ENCODE measurements at regions not wholly inside any gene's neighbourhood (a gene's known extent, or its start where the extent isn't known, plus 50 kb on each side); places are given as distances from the start of the nearest gene placed in this dataset.

DNA sequence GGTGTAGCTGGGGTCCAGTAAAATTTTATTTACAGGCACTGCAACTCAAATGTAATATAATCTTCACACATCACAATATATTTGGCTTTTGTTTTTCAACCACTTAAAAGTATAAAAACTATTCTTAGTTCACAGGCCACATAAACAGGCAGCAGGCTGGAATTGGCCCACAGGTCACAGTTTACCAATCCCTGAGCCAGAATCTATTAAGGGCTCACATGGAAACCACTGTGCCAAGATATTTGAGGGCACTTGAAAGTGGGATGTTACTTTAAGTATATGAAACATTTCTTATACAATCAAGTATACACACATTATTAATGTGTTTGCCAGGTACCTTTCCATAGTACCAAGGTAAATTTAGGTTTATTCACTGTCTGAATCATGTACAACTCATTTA, 71.9 kb upstream of the PRDX6 start:
- no peak for DNase-seq

DNA sequence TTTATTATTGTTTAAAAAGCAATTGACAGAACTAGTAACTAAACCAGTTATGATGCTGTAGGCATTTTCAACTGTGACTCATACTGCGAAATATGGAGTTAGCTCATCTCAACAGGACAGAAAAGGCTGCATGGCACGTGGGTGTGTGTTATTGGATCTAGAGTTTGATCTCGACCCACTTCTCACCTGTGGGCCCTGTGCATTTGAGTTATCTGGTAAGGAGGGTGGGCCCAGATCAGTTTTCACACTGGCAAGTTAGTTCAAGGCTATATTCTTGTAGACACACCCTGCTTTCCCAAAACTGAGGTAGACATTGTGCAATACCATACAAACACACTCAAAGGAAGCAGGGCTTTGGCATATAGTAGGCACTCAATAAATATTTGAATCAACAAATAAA, 71.3 kb upstream of the PRDX6 start:
- no peak for DNase-seq

- no peak for DNase-seq
These were observed 70.3 kb upstream of the PRDX6 start for GRCh38 chr1:173406783-173407230.

DNA sequence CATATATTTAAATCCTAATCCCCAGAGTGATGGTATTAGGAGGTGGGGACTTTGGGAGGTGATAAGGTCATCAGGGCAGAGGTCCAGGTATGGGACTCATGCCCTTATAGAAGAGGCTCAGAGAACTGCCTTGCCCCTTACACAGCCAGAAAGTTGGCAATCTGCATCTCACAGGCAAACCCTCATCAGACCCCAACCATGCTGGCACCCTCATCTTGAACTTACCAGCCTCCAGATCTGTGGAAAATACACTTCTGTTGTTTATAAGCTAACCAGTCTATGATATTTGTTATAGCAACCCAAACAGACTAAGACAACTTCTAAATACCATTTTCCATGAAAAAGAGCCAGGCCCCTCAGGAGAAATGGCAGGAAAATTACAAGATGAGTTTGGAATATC, 69.3 kb upstream of the PRDX6 start:
- DNase-seq = no peak

DNA sequence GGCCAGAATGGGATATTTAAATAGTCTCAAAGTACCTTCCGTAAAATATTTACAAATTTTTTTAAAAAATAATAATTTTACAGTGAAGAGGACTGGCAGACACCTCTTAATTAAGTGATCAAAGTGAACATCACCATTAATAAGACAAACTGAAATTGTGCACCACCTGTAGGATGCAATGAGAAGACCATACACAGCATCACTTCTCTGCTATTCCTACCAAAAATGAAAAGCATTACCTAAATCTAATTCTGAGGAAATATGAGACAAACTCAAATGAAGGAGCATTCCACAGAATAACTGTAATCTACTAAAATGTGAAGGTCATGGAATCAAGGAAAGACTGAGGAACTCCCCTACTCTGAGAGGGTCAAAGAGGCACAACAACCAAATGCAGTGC, 68.2 kb upstream of the PRDX6 start:
- no peak for DNase-seq

DNA sequence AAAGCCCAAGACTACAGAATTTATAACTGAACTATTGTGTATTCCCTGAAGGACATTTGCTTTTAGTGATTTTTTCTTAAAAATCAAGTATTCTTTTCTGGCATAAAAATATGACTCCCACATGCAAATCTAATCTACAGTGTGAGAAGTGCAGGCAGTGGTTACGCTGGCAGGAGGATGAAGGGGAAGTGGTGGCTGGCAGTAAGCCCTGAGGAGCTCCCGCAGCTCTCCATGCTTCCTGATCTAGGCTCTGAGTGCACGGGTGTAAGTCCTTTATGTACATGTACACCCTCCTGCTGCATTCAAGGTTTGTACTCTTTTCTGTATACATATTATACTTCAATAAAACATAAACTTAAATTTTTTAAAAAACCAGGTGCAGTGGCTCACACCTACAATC, 67.5 kb upstream of the PRDX6 start:
- DNase-seq = no peak

- DNase-seq = no peak
These were observed 66.9 kb upstream of the PRDX6 start for GRCh38 chr1:173410133-173410793.

- no peak for DNase-seq
These were observed 66.3 kb upstream of the PRDX6 start for GRCh38 chr1:173410794-173411236.

DNA sequence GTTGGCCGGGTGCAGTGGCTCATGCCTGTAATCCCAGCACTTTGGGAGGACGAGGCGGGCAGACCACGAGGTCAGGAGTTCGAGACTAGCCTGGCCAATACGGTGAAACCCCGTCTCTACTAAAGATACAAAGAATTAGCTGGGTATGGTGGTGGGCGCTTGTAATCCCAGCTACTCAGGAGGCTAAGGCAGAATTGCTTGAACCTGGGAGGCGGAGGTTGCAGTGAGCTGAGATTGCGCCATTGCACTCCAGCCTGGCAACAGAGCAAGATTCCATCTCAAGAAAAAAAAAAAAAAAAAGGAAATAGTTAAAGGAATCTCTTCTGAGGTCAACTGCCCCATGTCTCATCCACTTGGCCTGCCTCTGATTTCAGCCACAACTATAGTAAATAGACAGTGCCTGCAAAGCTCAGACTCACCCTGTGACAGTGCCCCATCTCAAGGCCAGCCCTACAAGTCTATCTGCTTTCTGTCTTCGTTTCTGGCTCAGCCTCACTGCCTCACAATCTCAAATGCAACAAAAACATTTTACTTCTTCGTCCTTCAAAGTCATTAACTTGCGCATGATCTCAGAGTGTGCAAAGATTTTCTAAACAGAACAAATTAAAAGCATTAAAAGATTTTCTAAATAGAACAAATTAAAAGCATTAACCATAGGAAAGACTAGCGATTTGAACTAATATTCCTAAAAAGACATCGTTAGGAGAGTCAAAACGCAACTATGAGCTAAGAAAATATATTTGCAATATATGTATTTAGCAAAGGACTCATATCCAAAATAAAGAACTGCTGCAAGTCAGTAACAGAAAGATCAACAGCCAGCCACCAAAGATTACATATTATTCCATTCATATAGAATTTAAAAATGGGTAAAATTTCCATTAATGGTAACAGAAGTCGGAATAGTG, 65.0 kb upstream of the PRDX6 start:
- DNase-seq = no peak

DNA sequence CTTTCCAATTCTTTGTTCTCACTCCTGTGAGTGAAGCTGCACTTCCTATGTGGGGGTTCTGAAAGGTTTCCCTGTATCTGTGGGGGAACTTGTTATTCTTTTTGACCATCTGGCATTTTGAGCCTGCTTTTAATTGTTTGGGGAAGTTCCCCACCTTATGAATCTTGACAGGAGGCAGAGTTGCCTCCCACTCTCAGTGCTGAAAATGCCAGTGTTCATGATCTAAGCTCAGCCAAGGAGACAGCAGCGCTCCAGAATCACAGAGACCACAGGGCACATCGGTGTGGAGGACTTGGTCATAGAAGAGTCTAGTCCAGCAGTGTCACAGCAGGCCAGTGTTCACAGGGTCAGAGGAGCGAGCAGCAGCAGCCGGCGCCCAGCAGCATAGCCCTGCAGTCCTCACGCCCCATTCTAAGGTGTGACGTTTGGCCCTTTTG, 63.8 kb upstream of the PRDX6 start:
- no peak for DNase-seq

- no peak for DNase-seq
These were observed 63.0 kb upstream of the PRDX6 start for GRCh38 chr1:173414136-173414535.

GRCh38 chr1:173414539-173415226, 62.5 kb upstream of the PRDX6 start:
- DNase-seq = no peak

GRCh38 chr1:173415490-173415889, 61.6 kb upstream of the PRDX6 start:
- DNase-seq = no peak

GRCh38 chr1:173415905-173416450, 61.2 kb upstream of the PRDX6 start:
- DNase-seq = no peak

DNA sequence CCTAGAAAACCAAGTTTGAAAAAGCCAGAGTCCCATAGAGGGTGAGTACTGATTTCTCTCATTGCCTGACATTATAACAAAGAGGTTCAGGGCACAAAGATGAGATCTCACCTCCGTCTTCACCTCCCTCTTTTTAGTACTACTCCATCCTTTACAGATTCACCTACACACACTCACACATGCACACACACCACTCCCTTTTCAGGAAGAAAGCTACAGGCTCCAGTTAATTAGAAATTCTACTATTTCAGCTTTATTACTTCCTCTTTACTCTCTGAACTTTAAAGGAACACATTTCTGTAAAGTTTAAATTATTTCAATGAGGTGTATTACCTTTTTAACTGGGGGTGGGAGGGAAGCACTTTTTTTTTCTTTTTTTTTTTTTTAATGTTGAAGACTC, 59.6 kb upstream of the PRDX6 start:
- no peak for DNase-seq

GRCh38 chr1:173418107-173418985, 58.8 kb upstream of the PRDX6 start:
- no peak for DNase-seq

- peak; percentile 86 to 89 for DNase-seq
These were observed 56.8 kb upstream of the PRDX6 start for GRCh38 chr1:173420330-173420806.

DNA sequence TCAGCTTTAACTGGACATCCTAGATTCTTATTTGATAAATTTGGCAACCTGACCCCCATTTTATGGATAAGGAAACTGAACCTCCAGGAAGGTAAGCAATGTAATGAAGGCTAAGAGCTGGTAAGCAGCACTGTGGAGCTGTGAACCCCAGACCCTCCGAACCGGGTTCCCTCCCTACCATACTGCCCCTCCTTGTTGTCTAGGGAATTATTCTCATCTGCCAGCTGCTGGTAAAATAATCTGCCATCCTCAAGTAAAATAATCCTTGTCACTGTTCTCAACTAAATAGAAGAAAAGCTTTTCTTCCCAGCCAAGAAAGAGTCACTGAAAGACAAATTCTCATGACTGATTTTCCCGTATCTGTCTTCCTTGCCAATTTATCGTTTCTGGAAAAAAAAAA, 55.8 kb upstream of the PRDX6 start:
- DNase-seq = no peak

GRCh38 chr1:173421789-173422188, 55.3 kb upstream of the PRDX6 start:
- no peak for DNase-seq

DNA sequence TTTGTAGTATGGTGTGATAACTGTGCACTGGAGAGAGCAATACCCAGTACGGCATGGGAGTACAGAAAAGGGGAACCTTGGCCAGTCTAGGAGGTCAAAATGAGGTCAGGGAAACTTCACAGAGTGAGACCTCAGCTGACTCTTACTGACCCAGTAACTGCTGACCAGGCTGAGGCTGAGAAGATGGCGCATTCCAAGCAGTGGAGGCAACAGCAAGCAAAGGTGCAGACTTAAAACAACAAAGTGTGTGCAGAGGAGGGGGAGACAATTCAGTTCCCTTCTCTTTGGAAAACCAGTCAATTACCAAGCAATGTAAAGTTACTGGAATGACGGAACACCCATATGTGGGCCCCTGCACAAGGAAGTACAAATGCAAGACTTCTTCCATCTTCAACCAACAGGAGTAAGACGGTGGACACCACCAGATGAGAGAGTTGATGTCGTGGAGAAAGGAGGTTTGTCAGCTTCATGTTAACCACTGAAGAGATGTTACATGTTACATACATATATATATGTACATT, 54.6 kb upstream of the PRDX6 start:
- DNase-seq = no peak

GRCh38 chr1:173423291-173423690, 53.8 kb upstream of the PRDX6 start:
- no peak for DNase-seq

- DNase-seq = no peak
These were observed 53.0 kb upstream of the PRDX6 start for GRCh38 chr1:173424143-173424542.

Measured in NCI-H446 (cell line).